Inflammatory macrophage treated with lipopolysaccharide for 4 hours (primary cell): ENCODE measurements at regions not wholly inside any gene's neighbourhood (a gene's known extent, or its start where the extent isn't known, plus 50 kb on each side); places are given as distances from the start of the nearest gene placed in this dataset.

Experiments used
- DNase-seq: peaks from one replicate; pipeline ENCODE4 v3.0.0-alpha.2; 2020

DNA sequence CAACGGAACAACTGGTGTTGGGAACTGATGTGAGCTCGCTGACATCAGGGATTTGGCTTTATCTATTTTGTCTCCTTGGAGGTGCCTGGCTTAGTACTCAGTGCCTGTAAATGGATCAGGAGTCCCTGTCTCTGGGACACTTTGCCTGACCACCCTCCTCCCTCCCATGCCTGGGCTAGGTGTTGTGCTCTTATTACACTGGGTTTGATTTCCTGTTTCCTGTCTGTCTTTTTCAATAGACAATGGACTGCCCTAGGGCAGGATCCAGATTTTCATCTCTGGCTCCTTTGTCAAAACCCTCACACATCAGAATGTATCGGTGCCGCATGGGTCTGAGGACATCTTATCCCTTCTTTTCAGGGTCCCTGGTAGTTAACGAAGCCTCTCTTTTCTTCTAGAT is 223.6 kb upstream of the ASIC2 start:
- no peak for DNase-seq

DNA sequence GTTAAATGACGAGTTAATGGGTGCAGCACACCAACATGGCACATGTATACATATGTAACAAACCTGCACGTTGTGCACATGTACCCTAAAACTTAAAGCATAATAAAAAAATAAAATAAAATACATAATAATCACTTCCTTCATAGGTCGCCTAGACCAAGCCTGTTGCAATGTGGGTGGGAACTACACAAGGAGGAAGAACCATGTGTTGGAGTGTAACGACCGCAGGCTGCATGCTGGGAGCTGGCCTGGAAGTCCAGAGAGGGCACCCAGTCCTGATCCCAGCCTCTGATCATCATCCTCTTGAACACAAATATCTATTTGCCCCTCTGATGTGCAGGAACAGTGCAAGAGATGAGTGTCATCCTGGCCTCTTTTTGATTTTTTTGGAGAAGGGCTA is 224.7 kb upstream of the ASIC2 start:
- peak; percentile 2 for DNase-seq

DNA sequence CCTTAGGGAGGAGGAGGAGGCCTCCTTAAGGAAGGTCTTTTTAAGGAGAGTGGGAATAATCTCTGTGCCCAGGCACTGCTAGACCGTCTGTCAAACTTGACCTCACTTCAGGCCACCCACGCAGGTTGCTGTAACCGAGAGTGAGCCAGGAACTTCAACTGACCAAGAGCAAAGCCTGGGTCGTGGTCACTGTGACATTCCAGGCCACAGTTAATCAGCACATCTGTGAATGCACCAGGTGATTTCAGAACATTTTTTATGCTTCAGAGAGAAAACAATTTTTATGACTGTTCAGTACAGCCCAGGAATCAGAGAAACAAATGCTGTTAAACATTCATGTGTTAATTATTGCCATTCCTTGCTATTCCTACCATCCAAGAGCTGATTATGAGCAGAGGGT is 226.6 kb upstream of the ASIC2 start:
- DNase-seq: no peak

DNA sequence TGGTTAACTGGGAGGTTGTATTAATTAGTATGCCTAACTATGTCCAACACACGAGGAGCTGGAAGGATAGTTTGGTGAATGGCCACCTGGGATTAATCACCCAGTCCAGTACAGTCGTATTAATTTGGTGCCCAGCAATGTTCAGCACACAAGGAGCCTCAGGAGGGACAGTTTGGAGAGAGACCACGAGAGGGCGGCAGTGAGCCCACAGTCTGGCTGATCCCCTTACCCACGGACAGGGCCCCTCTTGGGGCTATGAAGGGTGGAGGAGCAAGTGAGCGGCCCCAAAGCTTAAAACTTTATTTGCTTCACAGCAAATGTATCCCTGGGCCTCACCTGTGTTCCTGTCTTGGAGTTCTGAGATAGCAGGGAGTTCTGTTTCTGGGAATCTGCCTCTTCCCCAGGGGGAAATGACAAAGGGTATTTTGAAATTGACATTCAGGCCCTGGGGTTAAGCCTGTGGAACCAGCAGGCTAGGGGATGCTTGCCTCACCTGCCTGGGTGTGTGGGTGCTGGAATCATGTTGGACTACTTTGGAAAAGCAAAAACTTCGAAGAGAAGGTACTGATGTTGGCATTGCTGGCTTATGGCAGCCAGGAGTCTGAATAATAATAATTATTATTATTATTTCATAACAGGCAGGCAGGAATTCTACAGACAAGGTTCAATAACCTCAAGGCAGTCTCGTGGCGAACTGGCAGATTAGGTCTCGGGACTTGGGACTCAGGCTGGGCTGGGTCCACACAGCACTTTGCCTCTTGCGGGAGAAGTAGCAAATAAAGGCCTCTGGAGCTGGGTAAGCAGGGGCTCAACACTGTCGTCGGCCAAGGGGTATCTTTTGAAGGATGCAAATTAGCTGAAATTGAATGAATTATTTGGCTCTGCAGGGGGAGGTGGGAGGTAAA is 227.6 kb upstream of the ASIC2 start:
- peak; percentile 20 for DNase-seq

DNA sequence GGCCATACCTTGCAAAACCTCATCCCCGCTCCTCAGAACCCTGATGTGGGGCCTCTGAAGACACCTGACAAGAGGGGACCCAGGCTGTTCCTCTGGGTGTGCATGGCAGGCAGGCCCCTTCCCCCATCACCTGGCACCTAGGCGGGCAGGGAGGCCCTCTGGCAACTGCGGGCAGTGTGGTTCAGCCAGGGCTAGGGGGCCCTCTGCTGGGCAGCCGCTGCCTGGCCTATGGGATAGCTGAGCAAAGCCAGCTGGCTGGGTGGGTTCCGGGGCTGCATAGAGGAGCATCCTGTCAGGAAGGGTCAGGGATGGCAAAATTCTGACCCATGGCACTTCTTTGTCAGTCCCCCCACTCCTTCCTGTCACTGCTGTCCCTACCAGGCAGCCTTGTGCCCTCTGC is 228.7 kb upstream of the ASIC2 start:
- no peak for DNase-seq

DNA sequence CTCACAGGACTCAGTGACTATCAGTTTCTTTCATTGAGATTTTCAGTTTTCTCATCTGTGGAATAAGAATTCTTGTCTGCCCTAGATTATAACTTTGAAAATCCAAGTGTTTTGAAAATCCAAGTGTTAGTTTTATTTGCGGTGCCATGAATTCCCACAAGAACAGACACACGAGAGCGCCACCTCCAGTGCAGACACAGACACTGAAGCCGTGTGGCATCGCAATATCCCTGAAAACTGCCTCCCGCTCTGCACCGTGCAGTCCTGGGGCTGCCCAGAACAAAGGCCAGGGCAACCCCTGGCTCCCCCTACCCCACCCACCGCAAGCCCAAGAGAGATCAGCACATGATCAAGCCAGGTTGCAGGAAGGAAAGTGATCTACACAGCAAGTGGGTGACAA is 229.5 kb upstream of the ASIC2 start:
- no peak for DNase-seq

DNA sequence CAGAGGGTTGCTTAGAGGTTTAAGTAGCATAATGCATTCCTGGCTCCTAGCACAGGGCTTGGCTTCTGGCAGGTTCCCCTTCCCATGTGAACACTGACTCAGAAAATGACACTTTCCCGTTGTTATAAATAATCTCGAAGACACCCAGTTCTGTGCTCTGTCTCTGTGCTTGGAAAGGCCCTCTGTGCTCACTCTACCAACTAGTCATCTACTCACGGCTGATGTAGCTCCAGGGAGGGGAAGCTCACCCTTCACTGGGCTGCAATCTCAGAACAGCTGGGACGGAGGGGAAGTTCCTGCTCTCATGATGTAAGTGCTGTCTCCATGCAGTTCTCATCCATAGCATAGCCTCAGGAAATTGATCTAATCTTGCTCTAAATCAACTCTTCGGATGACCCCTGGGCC is 230.5 kb upstream of the ASIC2 start:
- peak; percentile 37 for DNase-seq

DNA sequence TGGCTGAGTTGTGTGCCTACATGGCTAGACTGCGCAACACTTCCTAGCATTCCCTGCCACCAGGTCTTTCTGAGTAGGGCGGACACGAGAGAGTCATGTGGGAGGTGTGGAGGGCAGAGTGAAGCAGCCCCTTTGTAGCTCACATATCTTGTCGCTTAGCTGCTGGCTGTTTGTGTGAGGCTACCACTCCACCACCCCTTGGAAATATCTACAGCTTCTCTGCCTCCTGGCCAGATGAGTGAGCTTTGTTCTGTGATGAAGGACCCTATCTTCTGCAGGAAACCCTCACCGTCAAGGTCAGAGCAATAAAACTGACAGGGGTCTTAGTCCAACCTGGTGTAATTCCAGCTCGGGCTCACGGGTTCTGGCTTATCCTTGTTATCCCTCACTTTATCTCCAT is 232.1 kb upstream of the ASIC2 start:
- DNase-seq: no peak

DNA sequence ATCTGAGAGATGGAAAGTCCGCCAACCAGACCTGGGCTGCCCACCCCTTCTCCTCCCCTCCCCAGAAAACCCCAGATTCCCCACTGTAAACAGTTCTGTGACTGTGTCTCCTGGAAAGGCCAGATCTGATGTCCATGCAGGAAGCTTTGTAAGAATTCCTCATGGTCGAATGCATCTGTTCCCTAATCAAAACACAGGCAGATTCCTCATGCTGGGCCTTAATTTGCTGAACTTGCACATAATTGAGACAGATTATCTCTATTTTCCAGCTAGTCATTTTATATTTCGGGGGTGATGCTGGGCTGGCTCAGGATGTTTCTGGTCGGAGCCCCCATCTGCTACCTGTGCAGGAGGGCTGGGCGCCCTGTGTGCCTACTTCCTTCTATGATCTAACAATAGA is 233.6 kb upstream of the ASIC2 start:
- no peak for DNase-seq

DNA sequence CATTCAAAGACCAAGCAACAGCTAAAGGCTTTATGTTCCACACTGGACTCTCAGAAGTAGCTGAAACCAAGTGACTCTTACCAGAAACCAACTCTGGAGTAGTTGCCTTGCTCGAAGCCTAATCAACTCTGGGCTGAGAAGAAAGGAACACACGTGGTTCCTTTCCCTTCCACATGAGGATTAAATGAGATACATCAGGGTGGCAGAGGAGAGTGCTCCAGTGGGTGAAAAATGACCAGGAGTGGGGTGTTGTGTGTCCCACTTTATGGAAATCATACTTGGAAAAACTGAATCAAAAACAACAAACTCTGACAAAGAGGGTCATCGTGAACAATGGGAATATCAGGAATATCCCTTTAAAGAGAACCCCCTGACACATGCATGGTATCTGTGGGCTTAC is 234.2 kb upstream of the ASIC2 start:
- DNase-seq: no peak

DNA sequence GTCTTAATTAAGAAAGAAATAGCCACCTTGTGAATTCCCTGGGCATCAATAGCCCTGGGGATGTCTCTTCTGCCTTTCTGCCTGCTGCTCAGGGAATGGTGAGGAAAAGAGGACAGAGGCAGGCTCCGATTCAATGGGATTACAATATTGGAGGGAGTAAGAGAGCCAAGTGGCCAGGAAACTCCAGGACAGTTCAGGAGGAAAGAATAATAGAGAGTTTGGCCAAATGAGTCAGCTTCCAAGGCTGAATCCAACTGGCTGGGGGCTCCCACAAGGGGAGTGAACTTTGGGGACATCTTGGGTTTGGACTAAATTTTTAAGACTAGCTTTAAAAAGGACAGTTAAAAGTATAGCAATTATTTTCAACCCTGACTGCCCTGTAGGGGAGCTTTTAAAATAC is 235.8 kb upstream of the ASIC2 start:
- no peak for DNase-seq

DNA sequence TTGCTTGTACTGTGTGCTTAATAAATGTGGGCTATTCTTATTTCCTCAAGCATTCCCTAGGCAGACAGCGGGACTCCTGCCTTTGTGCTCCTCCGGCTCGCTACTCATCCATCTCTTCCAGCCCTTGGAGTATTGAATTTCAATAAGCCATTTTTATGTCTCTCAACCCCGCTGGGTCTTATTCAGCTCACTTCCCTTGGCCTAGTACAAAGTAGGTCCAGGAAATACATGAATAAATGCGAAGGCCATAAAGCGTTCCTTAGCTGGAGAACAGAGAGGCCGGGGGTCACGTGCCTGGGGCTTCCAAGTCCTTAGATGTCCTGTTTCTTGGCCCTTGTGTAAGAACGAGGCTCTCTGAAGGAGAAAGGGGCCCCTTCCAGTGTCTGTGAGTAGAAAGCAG is 236.7 kb upstream of the ASIC2 start:
- no peak for DNase-seq

DNA sequence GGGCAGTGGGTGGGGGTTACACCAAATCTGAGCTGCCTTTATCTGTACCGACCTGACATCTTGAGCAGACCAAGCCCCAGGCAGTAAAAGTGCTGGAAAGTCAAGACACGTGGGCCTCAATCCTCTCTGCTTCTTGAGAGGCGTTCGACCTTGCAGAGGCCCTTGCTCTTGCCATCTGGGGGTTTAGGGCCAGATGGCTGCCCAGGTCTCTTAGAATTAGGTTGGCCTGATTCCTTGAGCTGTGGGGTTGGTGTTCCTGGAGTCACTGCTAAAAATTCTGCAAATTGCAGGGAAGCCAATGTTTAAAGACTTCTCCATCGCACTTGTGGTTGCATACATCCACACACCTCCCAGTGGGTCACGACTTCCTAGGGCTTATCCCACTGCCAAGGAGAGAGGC is 238.2 kb upstream of the ASIC2 start:
- DNase-seq: no peak

DNA sequence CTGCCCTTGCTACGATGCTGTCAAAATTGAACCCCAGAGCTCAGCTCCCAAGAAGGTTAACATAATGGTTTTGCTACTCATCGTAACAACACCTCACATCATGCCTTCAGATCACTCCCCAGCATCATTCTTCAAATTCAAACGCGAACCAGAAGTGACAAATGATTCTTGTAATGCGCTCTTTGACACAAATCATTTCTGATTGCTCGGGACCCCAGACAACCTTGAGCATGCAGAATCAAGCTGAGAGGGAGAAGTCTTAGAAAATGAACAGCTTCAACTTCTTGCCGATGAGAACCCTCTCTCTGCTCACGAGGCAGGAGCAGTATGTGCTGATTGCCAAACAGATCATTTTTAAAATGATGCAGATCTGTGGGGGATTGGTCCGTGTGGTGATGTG is 241.0 kb upstream of the ASIC2 start:
- DNase-seq: no peak

DNA sequence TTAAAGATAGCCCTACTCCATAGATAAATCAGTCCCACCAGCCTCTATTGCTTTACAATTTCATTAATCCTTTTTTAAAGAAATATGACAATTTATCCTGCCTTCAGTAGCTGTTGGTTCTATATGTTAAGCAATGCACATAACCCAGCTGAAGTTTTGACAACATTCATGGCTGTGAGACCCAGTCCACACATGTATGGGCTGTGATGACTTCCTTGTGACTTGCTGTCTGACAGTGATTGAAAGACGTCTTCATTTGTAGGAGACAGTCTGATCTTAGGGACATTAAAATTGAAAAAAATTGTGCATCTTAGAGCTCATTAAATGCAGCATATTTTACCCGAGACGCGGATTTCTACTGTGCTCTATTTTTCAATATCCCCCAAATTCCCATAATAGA is 252.0 kb upstream of the ASIC2 start:
- no peak for DNase-seq

DNA sequence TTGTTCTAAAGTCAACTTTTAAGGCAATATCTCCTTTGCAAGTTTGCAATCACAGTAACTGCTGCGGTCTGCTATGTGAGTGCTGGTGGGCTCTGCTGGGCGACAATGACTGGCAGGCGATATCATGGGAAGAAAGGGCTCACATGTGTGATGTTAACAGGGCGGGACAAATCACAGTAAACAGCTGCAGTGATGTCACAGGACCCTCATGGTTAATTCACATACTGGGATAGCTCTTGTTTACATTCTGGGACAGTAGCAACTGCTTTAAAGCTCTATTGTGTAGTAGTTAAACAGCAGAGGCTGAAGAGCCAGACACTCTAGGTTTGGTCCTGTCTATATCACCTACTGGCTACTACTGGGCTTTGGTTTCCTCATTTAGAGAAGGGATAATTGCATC is 257.2 kb upstream of the ASIC2 start:
- DNase-seq: no peak

DNA sequence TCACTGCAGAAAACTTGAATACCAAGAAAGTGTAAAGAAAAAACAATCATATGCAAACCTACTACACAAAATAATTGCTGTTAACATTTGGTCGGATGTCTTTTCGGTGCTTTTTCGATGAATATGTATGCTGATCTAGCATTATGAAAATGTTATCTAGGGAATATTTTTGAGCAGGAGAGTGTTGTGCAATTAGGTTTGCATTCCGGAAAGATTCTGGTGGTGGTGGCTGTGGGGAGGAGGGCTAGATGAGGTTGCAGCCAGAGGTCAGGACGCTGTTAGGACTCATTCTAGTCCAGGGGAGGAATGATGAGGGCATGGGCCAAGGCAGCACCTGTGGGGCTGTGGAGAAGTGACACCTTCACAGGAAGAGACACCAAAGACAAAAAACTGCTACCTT is 258.0 kb upstream of the ASIC2 start:
- DNase-seq: no peak

DNA sequence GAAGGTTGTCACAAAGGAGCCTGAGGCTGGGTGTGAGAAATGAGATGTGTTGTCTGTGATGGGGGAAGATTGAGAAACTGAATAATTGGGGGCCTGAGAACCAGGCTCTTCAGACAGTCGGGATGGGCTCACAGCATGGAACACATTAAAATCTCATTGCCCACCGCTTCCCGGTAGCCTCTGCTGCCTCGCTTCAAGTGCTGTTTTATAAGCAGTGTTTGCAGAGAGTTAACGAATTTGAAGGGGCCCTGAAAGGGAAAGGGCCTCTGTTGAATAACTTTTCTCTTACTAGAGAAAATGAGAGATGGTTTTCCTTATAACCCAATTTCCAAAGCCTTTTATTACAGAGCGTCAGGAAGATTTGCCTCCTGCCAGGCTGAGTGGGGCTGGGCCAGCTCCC is 258.8 kb upstream of the ASIC2 start:
- DNase-seq: no peak

DNA sequence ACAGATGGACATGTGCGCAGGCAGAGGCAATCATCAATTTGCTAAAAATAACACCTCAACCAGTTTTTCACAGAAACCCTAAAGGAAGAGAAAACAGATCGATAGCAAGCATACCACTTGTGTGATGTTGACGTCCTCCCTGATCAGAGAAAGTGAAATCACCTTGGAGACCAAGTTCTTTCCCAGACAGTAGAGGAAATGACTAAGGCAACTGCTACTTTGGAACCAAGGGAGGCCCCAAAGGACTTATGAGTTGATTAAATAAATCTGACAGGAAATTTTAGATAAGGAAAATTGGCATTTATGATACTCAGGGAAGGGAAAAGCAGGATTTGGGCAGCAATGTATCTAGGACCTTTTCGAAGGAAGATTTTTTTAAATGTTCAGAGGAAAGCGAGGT is 267.1 kb upstream of the ASIC2 start:
- DNase-seq: no peak

DNA sequence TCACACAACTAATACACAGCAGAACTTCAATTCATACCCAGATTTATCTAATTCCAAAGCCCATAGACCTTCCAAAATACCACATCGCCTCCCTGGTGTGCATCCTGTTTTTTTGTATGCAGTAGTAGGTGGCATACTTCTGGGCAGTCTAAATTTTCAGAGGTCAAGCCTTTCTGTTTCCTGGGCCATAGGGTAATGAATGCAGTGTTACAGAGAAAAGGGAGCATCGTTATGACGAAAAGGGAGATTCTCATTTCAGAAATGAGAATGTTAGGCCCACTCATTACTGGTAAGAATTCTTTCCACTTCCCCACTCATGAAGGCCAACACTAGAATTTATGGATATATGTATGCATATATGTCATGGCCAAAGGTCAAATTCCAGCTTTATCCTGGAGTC is 267.8 kb upstream of the ASIC2 start:
- no peak for DNase-seq

DNA sequence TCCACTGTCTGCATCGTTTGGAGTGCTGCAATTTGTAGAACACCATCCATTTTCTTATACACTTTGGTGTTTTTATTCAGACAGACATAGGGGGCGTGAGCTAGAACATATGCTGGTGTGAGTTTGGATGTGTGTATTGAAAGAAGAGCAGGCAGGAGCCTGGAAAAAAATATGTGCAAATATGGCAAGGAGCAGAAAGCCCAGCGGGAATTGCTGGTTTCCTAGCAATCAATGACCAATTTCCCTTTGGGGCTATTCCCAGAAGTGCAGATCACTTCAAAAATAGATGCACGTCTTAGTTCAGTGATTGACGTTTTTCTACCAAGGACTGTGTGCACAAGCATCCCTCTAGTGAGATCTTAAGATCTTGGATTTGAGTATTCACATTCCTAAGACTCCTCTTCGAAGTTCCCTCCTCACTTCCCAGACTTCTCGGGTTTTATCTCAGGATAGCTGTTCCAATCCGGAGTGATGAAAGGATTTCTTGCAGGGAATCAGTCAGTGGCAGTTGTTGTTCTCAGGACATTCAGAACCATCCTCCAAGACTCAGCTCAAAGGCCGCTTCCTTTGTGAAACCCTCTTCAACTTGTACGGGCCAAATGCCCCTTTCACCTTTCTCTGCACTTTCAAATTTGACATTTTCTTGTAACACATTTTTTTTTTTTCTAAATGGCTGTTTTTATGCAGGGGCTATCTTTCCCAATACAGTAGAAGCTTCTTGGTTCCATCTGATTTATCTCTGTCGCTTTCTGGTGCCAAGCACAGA is 268.7 kb upstream of the ASIC2 start:
- no peak for DNase-seq

DNA sequence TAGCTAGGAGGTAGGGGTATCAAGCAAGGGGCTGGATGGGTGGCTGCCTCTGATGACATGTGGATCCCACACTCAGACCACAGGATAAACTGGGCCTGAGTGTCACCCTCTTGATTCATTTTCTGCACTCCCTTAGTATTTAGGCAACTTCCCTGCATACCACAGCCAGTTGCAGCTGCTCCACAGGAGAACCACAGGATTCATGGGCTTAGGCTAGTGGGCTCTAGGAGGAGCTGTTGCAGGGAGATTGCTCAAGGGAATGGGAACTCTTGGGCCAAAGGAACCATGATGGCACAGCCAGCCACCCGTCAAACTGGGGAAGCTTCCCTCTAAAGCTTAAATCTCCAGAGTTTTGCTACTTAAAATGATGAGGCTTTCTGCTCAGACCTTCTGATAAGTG is 269.7 kb upstream of the ASIC2 start:
- no peak for DNase-seq

DNA sequence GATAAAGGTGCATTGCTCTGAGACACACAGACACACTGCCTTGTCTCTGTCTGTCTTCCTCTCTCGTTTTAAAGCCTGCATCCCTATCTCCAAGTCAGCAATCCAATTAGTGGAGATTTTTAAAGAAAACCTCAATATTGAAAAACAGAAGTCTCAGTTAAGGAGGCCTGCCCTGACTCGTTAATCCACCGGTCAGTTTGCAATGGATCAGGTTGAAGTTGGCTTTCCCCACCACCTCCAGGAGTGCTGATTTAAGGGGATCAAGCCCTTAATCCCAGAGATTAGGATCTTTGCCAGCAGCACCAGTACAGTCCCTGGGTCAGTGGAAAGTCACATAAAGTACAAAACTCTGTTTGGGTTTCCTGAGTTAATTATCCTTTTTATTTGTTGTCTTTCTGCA is 271.1 kb upstream of the ASIC2 start:
- no peak for DNase-seq

DNA sequence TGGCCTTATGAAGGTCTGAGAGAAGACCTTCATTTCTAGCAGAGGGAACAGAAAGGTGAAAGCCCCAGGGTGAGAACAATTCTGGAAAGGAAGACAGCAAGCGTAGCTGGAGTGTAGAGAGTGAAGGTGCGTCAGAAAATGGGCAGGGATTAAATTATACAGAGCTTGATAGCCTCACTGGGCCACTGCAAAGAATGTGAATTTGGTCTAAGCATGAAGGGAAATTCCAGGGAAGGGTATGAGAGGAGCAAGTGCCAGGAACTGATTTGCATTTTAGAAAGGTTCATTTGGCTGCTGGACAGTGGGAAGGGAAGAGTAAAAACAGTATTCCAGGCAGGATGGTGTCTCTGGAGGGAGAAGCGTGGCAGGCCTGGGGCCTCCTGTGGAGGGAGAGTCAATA is 274.1 kb upstream of the ASIC2 start:
- DNase-seq: no peak

DNA sequence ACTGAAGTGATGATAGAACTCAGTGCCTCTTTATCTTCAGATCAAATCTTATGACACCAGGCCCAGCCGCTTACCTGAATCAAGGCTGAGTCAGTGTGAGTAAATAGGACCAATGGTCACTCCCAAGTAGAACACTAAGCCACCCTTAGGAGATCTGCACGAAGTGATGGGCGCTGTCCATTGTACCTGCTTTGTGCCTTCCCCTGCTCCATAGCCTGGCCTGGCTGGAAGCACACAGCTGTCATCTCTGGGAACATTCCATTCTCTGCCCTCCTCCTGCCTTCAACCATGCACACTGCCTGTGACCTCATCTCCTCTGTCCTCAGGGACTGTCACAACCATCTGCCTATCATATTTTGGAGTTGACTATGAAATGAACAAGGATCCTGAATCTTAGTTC is 279.5 kb upstream of the ASIC2 start:
- DNase-seq: no peak
